HEK293 (cell line): ENCODE measurements at regions not wholly inside any gene's neighbourhood (a gene's known extent, or its start where the extent isn't known, plus 50 kb on each side); places are given as distances from the start of the nearest gene placed in this dataset.

Source experiments
- CTCF ChIA-PET: fragments of 350-600 bp; formaldehyde crosslinking; extraction: SDS; loops from one replicate; lab custom pipeline; 2021; ENCODE audit warnings: antibody characterized with exemption; lab: Yijun Ruan, JAX
- POLR2A ChIA-PET: fragments of 300-600 bp; formaldehyde crosslinking; extraction: SDS; loops from one replicate; lab custom pipeline; 2020; ENCODE audit warnings: antibody characterized with exemption, inconsistent platforms; lab: Yijun Ruan, JAX
- H3K27ac ChIP-seq: fragments of 200-500 bp; sonication (Bioruptor generic); 2 replicates; pipeline ENCODE4 v1.5.1; 2014; ENCODE audit warnings: low read depth, low read length, control low read depth, inconsistent platforms; ENCODE audit errors: extremely low read depth
- H3K36me3 ChIP-seq, 2 experiments: fragments of 200-500 bp in 1 of 2; sonication (Bioruptor generic) in 1 of 2; 1 replicate in 1 of 2; 2 replicates in 1 of 2; pipeline ENCODE4 v1.5.1; 2014 to 2017; ENCODE audit warnings: inconsistent platforms in 2 of 2, low read length in 2 of 2; ENCODE audit not compliant: control insufficient read depth in 2 of 2, insufficient read depth in 1 of 2
- H3K4me1 ChIP-seq: fragments of 200-500 bp; sonication (Bioruptor generic); 2 replicates; pipeline ENCODE4 v1.5.1; 2014; ENCODE audit warnings: mild to moderate bottlenecking, low read length, inconsistent platforms; ENCODE audit not compliant: control insufficient read depth, insufficient read depth
- H3K4me3 ChIP-seq: 2 replicates; pipeline ENCODE4 v1.5.1; 2011; ENCODE audit warnings: low read depth, mild to moderate bottlenecking, control low read depth, low read length, moderate library complexity
- H3K9me3 ChIP-seq: fragments of 200-500 bp; sonication (Bioruptor generic); 2 replicates; pipeline ENCODE4 v1.5.1; 2014; ENCODE audit warnings: low read depth, low read length, inconsistent platforms; ENCODE audit not compliant: control insufficient read depth, insufficient read depth
- GLIS1 ChIP-seq: fragments of 450-650 bp; formaldehyde crosslinking; IDR thresholded peaks from 2 replicates; pipeline ENCODE4 v1.5.1; 2016; ENCODE audit warnings: missing biosample characterization, missing genetic modification characterization
- HIC1 ChIP-seq: fragments of 450-650 bp; formaldehyde crosslinking; IDR thresholded peaks from 2 replicates; pipeline ENCODE4 v1.5.1; 2016; ENCODE audit warnings: missing biosample characterization, missing genetic modification characterization
- KLF10 ChIP-seq: fragments of 450-650 bp; IDR thresholded peaks from 2 replicates; pipeline ENCODE4 v1.5.1; 2018; ENCODE audit warnings: missing biosample characterization, mild to moderate bottlenecking, missing genetic modification characterization
- PRDM10 ChIP-seq: fragments of 450-650 bp; formaldehyde crosslinking; IDR thresholded peaks from 2 replicates; pipeline ENCODE4 v1.5.1; 2016; ENCODE audit warnings: missing biosample characterization, missing genetic modification characterization
- ZFHX2 ChIP-seq: fragments of 450-650 bp; formaldehyde crosslinking; conservative IDR thresholded peaks from 2 replicates; pipeline ENCODE4 v1.5.1; 2016; ENCODE audit warnings: missing biosample characterization, missing genetic modification characterization
- ZNF114 ChIP-seq: fragments of 450-650 bp; formaldehyde crosslinking; IDR thresholded peaks from 2 replicates; pipeline ENCODE4 v1.5.0; 2017; ENCODE audit warnings: missing biosample characterization, missing genetic modification characterization
- ZNF211 ChIP-seq: fragments of 450-650 bp; formaldehyde crosslinking; IDR thresholded peaks from 2 replicates; pipeline ENCODE4 v1.5.1; 2016; ENCODE audit warnings: low read depth, missing biosample characterization, missing genetic modification characterization
- ZNF221 ChIP-seq: fragments of 450-650 bp; formaldehyde crosslinking; IDR thresholded peaks from 2 replicates; pipeline ENCODE4 v1.5.1; 2017; ENCODE audit warnings: missing biosample characterization, missing genetic modification characterization, borderline replicate concordance
- ZNF514 ChIP-seq: fragments of 450-650 bp; formaldehyde crosslinking; IDR thresholded peaks from 2 replicates; pipeline ENCODE4 v1.5.1; 2016; ENCODE audit warnings: missing biosample characterization, missing genetic modification characterization
- ZNF555 ChIP-seq: fragments of 450-650 bp; formaldehyde crosslinking; conservative IDR thresholded peaks from 2 replicates; pipeline ENCODE4 v1.5.1; 2017; ENCODE audit warnings: missing biosample characterization, mild to moderate bottlenecking, missing genetic modification characterization, inconsistent platforms
- ZNF600 ChIP-seq: fragments of 450-650 bp; formaldehyde crosslinking; IDR thresholded peaks from 2 replicates; pipeline ENCODE4 v1.5.1; 2016; ENCODE audit warnings: missing biosample characterization, missing genetic modification characterization
- ZNF621 ChIP-seq: fragments of 450-650 bp; formaldehyde crosslinking; IDR thresholded peaks from 2 replicates; pipeline ENCODE4 v1.5.1; 2017; ENCODE audit warnings: missing biosample characterization, missing genetic modification characterization
- ZNF677 ChIP-seq: fragments of 450-650 bp; IDR thresholded peaks from 2 replicates; pipeline ENCODE4 v1.5.0; 2018; ENCODE audit warnings: missing biosample characterization, mild to moderate bottlenecking, missing genetic modification characterization, moderate library complexity
- ZSCAN5A ChIP-seq: fragments of 450-650 bp; formaldehyde crosslinking; IDR thresholded peaks from 2 replicates; pipeline ENCODE4 v1.5.1; 2016; ENCODE audit warnings: missing biosample characterization, missing genetic modification characterization
- TF ChIP-seq, protein P1 (sequence below): fragments of 450-650 bp; formaldehyde crosslinking; IDR thresholded peaks from 2 replicates; pipeline ENCODE4 v1.5.1; 2016; ENCODE audit warnings: missing biosample characterization, missing genetic modification characterization
- TF ChIP-seq, protein P2 (sequence below): fragments of 450-650 bp; formaldehyde crosslinking; IDR thresholded peaks from 2 replicates; pipeline ENCODE4 v1.5.1; 2016; ENCODE audit warnings: missing biosample characterization, missing genetic modification characterization

DNA sequence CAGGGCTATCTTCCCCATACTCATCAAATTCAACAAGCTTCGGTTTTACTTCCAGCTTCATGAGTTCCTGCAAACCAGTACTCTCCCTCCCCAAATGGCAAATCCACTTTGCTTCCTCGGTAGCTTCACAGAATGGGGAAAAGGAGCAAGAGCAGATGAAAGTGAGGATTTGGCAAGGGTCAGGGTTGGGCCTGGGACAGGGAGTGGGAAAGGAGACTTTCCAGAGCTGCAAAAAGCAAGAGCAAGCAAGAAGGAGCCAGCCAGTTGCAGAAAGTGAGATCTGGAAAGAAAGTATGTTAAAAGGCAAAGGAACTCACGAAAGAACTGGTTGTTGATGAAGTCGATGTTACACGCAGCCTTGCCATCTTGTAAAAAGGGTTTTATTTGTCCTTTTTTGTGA lies 522.8 kb upstream of the TBX3 start:
- POLR2A ChIA-PET, result no interaction called here
- TF ChIP-seq ZNF600 (tag by site-specific recombination) (no peak), ZNF677 (tag by site-specific recombination) (no peak)
- TF ChIP-seq, all 188 proteins: peak for 0
- no peak overlapping the region for H3K27ac ChIP-seq
- H3K4me3 ChIP-seq, result no peak overlapping the region
- H3K9me3 ChIP-seq, result no peaks in the 10 kb centered on the region
- H3K4me1 ChIP-seq, result no peaks in the 10 kb centered on the region
- no peaks in the 10 kb centered on the region for H3K36me3 ChIP-seq
- CTCF ChIA-PET, result no interaction called here

GRCh38 chr12:115205755-115206308 lies 521.9 kb upstream of the TBX3 start:
- POLR2A ChIA-PET, result no interaction called here
- Histone ChIP-seq H3K9me3 (no peaks in the 10 kb centered on the region), H3K27ac (no peak overlapping the region)

GRCh38 chr12:115204957-115205754 lies 521.2 kb upstream of the TBX3 start:
- Histone ChIP-seq H3K4me1 (no peaks in the 10 kb centered on the region), H3K4me3 (no peak overlapping the region), H3K9me3 (no peaks in the 10 kb centered on the region), H3K36me3 (no peaks in the 10 kb centered on the region), H3K27ac (no peak overlapping the region)
- ChIA-PET POLR2A (no interaction called here), CTCF (no interaction called here)
- TF ChIP-seq, protein P1, sequence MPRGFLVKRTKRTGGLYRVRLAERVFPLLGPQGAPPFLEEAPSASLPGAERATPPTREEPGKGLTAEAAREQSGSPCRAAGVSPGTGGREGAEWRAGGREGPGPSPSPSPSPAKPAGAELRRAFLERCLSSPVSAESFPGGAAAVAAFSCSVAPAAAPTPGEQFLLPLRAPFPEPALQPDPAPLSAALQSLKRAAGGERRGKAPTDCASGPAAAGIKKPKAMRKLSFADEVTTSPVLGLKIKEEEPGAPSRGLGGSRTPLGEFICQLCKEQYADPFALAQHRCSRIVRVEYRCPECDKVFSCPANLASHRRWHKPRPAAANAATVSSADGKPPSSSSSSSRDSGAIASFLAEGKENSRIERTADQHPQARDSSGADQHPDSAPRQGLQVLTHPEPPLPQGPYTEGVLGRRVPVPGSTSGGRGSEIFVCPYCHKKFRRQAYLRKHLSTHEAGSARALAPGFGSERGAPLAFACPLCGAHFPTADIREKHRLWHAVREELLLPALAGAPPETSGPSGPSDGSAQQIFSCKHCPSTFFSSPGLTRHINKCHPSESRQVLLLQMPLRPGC (tag by site-specific recombination), result no peak
- TF ChIP-seq, protein P2, sequence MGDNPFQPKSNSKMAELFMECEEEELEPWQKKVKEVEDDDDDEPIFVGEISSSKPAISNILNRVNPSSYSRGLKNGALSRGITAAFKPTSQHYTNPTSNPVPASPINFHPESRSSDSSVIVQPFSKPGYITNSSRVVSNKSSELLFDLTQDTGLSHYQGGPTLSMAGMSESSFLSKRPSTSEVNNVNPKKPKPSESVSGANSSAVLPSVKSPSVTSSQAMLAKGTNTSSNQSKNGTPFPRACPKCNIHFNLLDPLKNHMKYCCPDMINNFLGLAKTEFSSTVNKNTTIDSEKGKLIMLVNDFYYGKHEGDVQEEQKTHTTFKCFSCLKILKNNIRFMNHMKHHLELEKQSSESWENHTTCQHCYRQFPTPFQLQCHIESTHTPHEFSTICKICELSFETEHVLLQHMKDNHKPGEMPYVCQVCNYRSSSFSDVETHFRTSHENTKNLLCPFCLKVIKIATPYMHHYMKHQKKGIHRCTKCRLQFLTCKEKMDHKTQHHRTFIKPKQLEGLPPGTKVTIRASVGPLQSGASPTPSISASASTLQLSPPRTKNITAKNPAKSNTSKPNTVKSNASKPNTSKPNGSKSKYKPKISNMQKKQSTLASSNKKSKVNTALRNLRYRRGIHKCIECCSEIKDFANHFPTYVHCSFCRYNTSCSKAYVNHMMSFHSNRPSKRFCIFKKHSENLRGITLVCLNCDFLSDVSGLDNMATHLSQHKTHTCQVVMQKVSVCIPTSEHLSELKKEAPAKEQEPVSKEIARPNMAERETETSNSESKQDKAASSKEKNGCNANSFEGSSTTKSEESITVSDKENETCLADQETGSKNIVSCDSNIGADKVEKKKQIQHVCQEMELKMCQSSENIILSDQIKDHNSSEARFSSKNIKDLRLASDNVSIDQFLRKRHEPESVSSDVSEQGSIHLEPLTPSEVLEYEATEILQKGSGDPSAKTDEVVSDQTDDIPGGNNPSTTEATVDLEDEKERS, result no peak
- TF ChIP-seq PRDM10 (tag by site-specific recombination) (no peak), ZNF621 (tag by site-specific recombination) (no peak), ZFHX2 (tag by site-specific recombination) (peak; percentile 36), ZNF555 (tag by site-specific recombination) (no peak)

More at GRCh38 chr12:115205755-115206308, 521.9 kb upstream of the TBX3 start:
- TF ChIP-seq ZSCAN5A (tag by site-specific recombination), result no peak
- TF ChIP-seq ZNF621 (tag by site-specific recombination), result no peak
- TF ChIP-seq HIC1 (tag by site-specific recombination), result no peak
- no peak for TF ChIP-seq ZNF514 (tag by site-specific recombination)
- no peak for TF ChIP-seq ZNF221 (tag by site-specific recombination)
- no peak for TF ChIP-seq KLF10 (tag by site-specific recombination)
- no peak for TF ChIP-seq ZNF211
- no peak for TF ChIP-seq GLIS1 (tag by site-specific recombination)
- TF ChIP-seq ZFHX2 (tag by site-specific recombination), result no peak
- no peak for TF ChIP-seq ZNF114 (tag by site-specific recombination)
- Histone ChIP-seq H3K4me1 (no peaks in the 10 kb centered on the region), H3K4me3 (no peak overlapping the region), H3K36me3 (no peaks in the 10 kb centered on the region)
- CTCF ChIA-PET, result interaction anchor here (0.7 kb wide), 1 partner anchor 17 kb away, joined by 4 read pairs; no protein-coding TSS in a partner anchor
